OCI-M1 (cell line): ENCODE measurements at regions not wholly inside any gene's neighbourhood (a gene's known extent, or its start where the extent isn't known, plus 50 kb on each side); places are given as distances from the start of the nearest gene placed in this dataset.
"Not testable (repeated sequence)": the region's sequence is repeated elsewhere in the genome, so short reads cannot be mapped to it uniquely, and the experiment has no call there.

Experiments
- DNase-seq: peaks from one replicate; lab custom pipeline; 2025; lab: John Stamatoyannopoulos, UW

DNA sequence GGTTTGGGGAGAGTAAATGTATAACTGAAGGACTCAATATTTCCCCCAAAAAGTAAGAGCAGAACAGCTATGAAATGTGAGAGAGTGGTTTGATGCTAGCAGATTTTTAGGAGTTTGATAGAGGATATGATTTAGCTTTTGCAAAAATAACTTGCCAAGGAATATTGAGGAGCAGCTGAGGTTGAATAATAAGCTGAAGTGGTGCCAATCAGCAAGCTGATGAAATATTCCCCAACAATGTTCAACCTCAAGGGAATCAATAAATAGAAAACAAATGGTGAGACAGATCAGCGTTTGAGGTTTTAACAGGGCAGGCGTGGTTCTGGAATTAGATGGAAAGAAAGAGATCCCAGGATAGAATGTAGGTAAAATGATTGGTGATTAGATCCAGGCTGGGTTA is 413.4 kb upstream of the ADAMTS5 start:
- no peak for DNase-seq

DNA sequence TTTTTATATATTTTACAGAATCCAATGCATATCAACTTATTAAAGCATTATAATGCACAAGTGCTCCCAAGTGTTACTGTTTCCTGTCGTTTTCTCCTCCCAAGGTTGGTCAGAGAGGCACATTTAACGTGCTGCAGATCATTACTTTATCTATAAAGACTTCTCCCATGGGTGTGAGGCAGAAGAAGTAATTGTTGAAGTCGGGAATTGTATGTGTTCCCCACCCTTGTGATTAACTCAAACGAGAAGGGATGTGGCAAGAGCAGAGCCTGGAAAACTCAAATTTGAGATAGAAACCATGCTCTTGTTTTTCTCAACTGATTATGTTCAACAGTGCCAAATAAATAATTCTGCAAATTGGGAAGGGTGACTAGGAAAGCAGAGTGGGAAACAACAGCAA is 412.5 kb upstream of the ADAMTS5 start:
- no peak for DNase-seq

DNA sequence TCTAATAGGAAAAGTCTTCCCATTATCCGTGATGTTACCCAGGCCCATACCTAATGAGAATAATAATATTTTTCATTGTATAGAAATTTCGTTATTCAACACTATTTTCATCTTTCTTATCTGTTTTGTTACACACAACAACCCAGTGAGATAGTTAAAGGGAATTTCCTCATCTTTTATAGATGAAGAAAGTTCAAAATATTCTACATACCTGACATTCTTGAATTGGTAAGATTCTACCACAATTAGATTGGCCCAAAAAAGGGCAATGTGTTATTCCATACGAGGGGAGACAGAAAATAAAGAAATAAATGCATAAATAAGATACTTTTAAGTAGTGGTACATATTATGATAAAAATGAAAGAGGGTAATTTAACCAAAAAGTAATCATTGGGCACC is 405.5 kb upstream of the ADAMTS5 start:
- no peak for DNase-seq

DNA sequence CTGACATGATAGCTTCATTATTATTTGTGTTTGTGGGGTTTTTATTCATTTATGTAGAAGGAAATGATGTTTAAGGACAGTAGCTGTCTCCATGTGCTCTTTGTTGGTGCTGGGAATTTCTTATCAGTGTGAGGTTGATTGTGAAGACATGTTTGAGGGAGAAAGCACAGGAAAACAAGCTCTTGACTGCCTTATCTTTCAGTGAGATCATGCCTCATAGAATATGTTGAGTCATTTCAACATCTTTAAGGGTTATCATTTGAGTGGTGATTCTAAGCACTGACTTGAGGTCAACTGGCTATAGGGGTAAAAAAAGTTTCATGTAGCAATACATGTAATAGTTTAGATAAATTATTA is 405.1 kb upstream of the ADAMTS5 start:
- DNase-seq = peak; percentile 10

DNA sequence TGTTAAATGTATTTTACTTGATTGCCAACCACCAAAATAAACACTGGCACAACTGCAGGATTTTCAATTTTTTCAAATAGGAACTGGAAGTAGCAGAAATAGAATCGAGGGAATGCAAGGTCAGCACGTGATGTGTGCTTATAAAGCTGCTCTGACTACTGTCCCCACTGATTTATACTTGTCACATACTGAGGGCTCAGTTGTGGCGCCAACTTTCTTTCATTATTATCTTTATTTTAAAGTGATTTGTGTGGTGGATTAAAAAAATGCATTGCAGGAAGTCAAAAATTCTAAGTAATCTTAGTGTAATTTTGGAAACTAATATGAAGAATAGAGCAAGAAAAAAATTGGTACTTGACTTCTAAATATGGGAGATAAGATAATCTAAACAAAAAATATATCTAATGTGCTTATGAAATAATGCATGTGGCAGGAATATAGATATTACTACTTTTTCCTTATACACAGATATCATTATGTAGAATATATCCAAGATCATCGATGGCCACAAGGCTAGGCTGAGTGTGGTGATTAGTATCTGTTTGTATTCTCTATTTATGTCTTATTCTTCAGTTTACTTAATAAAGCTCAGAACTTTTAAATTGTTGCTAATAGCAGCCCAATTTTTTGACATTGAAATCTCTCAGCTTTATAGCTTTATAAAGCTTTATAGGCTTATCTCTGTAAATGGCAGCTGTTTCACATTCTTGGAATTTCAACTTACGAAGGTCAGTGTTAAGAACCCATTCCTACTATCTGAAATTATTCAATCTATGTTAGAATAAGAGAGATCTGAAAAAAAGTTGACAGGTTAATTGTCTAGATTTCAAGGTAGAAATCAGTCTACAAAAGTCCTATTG is 404.5 kb upstream of the ADAMTS5 start:
- no peak for DNase-seq

DNA sequence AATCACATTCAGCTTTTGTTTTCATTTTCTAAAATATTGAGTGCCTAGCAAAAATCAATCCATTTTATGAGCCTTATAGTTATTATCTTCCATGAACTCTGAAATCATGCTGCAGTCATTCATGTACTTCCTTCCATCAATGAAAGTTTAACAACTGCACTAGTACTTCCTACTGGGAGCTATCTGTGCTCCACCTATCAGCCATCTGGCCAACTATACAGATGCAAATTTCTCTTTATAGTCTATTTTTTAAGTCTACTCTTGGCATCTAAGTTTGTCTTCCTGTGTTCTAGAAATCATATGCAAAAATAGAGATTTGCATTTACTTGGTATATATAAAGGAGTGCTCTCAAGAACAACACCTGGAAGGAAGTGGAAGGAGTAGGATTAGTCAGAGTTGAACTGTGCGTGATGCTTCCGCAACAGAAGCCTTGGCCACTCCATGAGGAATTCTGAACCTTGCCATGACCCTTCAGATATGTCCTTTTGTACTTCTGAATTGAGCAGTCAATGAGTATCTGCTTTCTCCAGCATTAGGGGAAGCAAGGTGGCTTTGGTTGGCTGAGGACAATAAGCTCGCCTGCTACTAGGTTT is 403.2 kb upstream of the ADAMTS5 start:
- DNase-seq = no peak

DNA sequence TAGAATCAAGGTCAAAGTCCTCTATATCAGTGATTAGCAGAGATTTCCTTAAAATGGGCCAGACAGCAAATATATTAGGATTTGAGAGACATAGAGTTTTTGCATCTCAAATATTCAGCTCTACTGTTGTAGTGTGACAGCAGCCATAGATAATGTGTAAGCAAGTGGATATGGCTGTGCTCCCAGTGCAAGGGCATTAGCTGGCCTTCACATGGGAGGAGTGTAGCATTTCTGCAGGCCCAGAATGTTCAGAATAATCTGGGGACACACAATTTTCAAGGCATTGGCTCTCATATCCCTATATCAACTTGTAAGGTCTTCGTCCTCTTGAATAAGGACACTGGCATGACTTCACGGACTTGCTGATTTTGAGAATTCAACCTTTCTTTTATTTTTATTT is 402.3 kb upstream of the ADAMTS5 start:
- no peak for DNase-seq

DNA sequence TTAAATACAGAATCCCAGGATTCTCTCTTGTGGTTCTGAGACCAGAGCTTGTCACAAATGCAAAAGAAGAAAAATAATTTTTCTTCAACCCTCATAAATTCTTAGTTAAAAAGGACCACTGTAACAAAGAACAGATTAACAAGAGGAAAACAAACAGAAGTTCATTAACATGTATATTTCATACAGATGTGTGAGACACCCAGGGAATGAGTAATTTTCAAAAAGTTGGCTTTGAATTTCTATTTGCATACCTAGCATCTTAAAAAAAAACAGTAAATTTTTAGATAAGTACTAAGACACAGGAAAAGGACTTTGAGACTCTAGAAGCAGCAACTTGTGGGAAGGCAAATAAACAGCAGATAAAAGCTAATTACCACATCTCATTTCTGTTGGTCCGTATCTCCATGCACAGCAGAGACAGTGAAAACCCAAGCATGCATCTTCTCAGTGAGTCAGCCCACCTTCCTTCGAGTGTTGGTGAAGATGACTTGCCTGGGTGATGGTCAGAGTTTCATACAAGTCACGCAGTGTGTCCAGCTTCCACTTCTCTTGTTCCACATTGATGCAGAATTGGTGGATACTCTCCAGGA is 399.9 kb upstream of the ADAMTS5 start:
- no peak for DNase-seq

DNA sequence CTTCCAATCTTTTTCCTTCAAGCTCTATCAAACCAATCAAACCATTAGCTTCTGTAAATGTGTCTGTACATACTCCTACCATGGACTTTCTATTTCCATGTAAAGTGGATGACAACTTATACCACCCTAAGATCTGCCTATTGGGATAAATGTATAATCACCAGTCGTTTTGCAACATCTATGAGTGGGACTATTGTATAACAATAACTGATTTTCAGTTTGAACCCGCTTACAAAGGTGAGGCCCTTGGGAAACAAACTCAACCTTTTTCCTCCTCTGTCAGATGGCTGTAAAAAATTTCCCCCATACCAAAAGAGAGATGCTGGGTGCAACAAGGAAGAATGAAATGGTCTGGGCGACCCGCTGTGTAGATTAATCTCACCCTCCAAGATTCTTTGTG is 399.1 kb upstream of the ADAMTS5 start:
- DNase-seq = no peak

DNA sequence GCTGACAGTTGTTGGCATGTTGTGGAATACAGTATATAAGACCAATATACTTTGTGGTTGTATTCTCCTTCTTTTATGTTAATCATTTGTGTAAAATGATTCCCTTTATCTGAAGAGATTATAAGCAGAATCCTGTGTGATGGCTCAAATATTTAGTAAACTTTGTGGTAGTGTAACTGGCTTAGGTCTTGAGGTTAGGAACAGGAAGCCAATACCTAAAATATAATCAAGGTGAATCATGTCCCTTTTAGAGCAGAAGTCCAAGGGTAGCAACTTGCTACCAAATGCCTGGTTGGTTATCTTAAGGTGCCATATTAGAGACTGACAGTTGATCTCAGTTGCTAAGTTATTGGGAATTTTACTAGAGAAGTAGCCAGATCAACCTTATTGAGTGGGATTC is 398.5 kb upstream of the ADAMTS5 start:
- DNase-seq = no peak

DNA sequence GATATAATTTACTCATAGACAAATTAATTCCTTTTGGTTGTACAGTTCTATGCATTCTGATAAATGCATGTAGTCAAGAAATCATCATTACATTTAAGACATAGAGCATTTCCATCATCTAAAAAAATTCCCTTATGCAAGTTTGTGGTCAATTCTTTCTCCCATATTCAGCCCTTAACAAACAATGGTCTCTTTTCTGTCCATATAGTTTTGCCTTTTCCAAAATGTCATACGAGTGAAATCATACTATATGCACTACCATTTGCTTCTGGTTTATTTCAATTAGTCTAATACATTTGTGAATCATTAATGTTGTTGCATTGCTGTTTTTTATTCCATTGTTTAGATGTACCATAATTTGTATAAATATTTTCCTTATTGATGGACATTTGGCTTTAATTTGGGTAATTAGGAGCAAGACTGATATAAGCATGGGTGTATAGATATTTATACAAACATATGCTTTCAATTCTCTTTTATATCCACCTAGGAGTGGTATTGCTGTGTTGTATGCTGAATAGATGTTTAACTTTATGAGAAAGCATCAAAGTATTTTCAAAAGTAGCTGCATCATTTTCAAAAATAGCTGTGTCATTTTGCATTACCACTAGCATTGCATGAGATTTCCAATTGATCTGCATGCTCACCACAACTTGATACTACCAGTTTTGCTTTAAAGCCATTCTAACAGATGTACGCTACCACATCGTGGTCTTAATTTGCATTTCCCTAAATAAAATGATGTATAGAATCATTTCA is 397.0 kb upstream of the ADAMTS5 start:
- no peak for DNase-seq

DNA sequence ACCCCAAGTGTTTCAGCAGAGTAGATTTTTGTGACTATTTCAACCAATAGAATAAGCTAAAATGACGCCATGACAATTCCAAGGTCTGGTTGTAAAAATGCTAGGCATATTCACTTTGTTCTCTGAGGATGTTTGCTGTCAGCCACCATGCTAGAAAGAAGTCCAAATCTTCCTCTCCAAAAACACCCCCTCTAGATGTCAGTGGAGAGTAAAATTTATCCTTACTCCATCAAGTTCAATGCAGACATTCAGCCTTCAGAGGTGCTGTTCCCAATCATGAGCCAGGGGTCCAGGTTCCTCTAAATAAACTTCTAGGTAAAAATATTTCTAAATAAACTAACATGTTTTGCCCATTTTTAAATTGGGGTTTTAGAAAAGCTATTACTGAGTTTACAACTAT is 395.4 kb upstream of the ADAMTS5 start:
- DNase-seq = peak; percentile 31

DNA sequence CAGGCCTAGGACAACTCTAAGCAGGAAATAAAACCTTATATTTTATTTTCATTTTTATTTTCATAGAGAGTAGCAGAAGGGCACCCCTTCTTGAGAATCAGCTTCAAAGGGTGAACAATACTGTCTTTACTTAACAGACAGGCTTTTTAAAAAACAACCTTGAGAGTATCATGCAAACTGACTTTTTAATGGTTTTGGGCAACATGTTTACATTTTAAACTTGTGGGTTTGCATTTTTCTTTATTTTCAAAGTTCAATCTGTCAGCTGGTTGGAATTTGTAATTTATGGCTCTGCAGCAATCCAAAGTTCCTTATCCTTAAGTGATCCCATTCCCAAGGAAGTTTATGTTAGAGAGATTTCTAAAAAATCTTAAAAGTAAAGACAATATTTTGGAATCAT is 392.3 kb upstream of the ADAMTS5 start:
- DNase-seq = no peak

DNA sequence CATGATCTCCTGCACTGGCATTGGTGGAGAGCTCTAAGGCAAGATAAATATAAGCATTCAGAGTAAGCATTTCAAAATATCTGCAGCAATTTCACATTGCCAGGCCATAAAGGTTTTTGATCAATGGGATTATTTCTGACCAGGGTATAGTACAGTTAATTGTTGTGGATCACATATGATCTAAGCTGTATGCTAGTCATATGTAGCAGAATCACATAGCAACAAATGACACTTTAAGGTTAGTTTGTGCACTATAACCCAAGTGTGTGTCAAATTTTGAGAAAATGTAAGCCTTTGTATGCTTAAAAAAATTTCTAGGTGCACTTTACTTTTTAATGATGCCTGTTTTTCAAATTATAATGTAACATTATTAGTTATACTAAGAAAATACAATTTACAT is 386.0 kb upstream of the ADAMTS5 start:
- DNase-seq = no peak

DNA sequence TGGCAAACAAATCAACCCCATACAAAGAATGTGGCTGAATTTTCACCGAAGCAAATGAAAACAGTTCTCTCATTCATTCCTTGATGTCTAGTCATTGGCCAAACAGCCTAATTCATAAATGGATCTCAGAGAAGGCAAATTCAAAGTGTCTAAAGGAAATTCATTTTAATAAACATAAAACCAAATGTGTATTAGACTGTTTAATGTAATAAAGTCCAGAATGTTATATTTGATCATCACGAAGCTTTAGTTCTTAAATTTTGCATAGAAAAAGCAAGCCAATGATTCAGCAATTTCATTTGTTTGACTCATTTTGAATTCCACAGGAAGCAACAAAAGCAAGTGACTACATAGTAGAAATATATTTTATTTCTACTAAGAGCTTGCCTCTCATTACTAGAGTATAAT is 379.2 kb upstream of the ADAMTS5 start:
- no peak for DNase-seq

DNA sequence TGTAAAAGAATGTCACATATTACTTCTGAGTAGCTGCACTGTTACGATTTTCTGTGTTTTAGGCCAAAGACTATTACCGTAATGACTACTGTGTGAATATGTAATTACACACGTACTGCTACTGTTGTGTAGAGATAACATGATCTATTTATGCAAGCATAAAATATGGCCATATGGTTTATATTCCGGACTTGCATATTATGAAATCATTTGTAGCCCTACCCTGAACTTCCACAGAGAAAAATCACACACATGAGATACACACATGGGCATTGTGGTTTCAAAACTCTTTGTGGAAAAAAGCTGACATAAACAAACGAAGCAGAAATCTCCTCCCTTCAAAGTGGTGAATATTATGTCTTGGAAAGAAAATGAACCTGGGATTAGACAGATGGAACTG is 373.0 kb upstream of the ADAMTS5 start:
- DNase-seq = no peak

DNA sequence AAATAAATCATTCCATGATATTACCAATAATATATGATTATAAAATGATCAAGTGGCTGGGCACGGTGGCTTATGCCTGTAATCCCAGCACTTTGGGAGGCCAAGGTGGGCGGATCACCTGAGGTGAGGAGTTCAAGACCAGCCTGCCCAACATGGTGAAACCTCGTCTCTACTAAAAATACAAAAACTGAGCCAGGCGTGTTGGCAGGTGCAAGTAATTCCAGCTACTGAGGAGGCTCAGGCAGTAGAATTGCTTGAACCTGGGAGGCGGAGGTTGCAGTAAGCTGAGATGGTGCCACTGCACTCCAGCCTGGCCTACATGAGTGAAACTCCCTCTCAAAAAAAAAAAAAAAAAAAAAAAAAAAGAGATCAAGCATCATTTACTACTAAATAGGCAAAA is 371.1 kb upstream of the ADAMTS5 start:
- not testable (repeated sequence) for DNase-seq

DNA sequence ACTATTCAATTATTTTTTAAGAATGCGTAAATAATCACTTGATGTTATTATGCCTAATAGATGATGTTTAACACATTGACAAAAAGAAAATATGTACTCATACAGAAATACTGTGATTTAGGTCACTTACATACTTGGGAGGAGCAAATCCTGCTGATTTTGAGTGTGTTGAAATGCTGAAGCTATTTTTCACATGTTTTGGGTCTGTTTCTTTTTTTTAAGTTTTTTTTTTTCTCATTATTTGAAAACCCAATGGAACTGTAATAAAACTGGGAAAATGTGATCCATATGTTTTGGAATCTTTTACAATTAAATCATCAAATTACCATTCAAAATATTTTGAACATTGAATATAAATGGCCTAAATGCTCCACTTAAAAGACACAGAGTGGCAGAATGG is 366.2 kb upstream of the ADAMTS5 start:
- DNase-seq = no peak

DNA sequence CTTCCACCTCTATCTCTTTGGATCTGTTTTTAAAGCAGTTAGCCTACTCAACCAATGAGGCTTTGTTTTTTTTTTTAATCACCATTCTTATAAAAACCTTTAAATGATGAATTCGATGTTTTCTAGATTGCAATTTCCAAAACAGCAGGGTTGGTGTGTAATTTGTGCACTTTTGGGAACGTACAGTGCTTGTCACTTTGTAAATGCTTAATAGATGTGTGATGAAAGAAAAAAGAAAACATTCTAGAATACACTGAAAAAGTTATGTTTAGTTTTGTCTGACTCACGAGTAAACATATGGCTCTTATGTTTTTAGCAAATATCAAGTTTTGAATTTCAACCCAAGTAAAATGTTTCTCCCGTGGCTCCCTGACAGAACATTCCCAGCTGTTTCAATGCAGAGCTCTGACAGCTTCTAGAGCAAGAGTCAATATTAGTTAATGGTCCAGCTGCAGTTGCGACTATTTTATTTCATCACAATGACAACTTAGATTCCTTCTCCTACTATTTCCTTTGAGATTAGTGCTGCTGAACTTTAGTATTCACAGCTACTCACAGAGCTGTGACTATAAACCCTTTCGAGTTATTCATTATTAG is 362.5 kb upstream of the ADAMTS5 start:
- no peak for DNase-seq

DNA sequence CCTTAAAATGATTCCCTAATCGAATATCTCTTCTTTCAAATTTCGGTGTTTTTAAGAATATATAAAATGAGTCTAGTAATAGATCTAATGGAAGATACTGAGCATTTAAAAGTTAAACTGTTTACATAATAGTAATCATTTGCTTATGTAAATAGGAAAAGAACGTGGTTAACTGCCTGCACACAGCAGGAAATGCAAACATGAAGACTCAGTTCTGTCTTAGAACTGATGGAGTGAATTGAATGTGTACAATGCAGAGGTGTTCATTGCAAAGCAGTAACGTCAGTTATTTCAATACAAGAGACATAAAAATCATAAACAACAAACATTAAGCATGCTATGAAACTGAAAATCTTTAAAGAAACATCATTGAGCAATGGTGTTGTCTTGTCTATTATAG is 359.4 kb upstream of the ADAMTS5 start:
- no peak for DNase-seq

DNA sequence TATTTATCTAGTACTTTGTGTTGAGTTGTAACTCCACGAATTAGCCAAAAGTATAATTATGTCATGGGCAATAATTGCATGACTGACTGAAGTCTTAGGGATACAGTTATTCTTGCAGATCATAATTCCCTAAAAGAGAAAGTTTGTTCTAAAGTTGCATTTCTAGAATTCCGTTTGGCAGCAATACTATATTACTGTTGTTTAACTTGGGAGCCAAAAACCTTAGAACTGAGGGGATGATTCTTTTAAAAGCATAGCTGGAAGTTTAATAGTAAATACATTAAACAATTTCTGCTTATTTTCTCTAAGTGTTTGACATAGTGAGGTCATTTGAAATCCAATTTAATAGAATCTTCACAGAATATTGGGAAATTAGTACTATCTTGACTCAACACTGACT is 356.4 kb upstream of the ADAMTS5 start:
- DNase-seq = no peak

DNA sequence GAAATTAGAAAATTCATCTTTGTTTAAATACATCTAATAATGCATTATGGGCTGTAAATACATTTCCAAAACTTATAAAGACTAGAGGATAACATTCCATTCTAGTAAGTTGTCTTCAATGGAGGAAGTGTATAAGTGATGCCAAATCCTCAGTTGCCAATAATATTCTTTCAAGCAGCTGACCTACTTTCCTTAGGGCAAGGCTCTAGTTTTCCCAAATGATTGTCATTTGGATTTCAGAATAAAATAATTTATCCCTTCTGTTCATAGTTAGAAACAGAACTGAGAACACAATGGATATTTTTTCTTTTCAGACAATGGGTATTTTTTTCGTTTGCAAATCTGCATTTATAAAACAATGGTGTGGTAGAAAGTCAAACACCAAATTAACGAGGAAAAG is 354.9 kb upstream of the ADAMTS5 start:
- no peak for DNase-seq

DNA sequence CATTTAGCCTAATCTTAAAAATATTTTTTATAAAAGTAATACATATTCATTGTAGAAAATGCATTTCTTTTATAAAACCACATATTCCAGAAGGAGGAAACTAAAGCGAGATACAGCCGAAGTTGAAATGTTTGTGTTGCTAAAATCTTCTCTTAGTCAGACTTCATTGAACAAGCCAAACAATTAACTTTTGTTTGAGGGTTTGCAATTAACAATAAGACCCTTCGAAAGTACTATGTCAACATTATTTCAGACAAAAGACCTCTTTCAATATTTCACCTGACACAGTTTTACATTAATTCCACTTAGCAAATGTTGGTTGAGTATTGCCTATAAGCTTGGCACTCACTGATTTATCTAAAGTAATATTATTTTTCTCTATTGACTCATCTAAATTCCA is 354.0 kb upstream of the ADAMTS5 start:
- DNase-seq = no peak
